ENCODE measurements at regions not wholly inside any gene's neighbourhood (a gene's known extent, or its start where the extent isn't known, plus 50 kb on each side); places are given as distances from the start of the nearest gene placed in this dataset.

- no peak for DNase-seq
Observed at GRCh38 chr14:104373855-104374717, 205.5 kb upstream of the C14orf180 start.

- DNase-seq: no peak
Observed at GRCh38 chr14:104374718-104375080, 204.9 kb upstream of the C14orf180 start.

GRCh38 chr14:104375551-104376201, 203.9 kb upstream of the C14orf180 start:
- DNase-seq: no peak

- DNase-seq: no peak
Observed at GRCh38 chr14:104376202-104377140, 203.1 kb upstream of the C14orf180 start.

GRCh38 chr14:104377256-104377655, 202.3 kb upstream of the C14orf180 start:
- no peak for DNase-seq

- DNase-seq: no peak
Observed at GRCh38 chr14:104378698-104379113, 200.9 kb upstream of the C14orf180 start.

- peak; percentile 5 for DNase-seq
Observed at GRCh38 chr14:104382361-104383087, 197.0 kb upstream of the C14orf180 start.

- DNase-seq: peak; percentile 9
Observed at GRCh38 chr14:104383088-104383995, 196.2 kb upstream of the C14orf180 start.

DNA sequence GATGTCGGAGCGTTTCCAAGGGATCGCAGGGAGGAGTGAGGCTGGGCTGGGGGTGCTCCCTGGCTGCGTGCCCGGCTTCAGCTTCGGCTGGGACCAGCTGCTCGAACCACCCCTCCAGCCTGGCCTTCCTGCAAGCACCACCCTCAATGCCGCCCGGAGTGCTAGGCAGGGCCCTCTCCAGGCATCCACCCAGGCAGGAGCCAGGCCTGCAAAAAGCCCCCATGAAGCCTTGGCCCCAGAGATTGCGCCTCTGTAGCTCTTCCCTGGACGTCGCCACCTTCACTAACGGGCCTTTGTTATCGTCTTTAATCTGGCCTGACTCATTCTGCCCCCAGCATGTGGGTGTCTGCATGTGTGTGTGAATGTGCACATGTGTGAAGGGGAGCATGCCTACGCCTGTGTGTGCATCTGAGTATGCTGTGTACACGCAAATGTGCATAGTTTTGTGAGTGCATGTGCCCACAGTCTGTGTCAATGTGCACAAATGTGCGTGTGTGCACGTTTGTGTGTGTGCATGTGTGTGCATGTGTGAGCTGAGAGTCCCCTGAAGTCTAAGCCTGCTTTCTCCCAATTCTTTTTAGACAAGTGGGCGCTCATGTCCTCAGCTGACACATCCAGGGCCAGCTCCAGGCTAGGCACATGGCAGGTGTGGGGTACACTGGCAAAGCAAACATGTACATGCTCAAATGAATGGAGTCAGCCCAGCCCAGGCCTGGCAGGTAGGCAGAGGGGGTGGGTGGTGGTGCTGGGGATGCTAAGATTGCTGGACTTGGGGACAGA, 195.4 kb upstream of the C14orf180 start:
- DNase-seq: peak; percentile 9

GRCh38 chr14:104384776-104385071, 194.8 kb upstream of the C14orf180 start:
- peak; percentile 7 for DNase-seq

DNA sequence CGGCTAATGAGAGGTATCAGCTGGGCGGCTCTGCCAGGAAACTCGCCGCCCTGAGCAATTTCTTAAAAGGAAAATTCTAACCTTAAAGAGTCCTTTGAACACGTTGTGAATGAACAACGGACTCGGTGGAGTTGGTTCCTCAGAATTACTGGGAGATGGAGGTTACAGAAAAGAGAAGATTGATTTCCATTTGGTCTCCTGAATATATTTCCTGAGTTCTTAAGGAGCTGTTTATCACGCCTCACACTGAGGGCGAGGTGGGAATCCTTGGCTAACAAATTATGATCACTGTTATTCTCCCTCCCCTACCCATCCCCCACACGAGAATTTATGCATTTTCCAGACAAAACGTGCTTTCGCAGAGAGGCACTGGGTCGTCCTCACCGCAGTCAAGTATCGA, 194.5 kb upstream of the C14orf180 start:
- DNase-seq: no peak

- DNase-seq: peak; percentile 7
Observed at GRCh38 chr14:104385531-104386101, 193.9 kb upstream of the C14orf180 start.

GRCh38 chr14:104386151-104386841, 193.3 kb upstream of the C14orf180 start:
- DNase-seq: peak; percentile 6

DNA sequence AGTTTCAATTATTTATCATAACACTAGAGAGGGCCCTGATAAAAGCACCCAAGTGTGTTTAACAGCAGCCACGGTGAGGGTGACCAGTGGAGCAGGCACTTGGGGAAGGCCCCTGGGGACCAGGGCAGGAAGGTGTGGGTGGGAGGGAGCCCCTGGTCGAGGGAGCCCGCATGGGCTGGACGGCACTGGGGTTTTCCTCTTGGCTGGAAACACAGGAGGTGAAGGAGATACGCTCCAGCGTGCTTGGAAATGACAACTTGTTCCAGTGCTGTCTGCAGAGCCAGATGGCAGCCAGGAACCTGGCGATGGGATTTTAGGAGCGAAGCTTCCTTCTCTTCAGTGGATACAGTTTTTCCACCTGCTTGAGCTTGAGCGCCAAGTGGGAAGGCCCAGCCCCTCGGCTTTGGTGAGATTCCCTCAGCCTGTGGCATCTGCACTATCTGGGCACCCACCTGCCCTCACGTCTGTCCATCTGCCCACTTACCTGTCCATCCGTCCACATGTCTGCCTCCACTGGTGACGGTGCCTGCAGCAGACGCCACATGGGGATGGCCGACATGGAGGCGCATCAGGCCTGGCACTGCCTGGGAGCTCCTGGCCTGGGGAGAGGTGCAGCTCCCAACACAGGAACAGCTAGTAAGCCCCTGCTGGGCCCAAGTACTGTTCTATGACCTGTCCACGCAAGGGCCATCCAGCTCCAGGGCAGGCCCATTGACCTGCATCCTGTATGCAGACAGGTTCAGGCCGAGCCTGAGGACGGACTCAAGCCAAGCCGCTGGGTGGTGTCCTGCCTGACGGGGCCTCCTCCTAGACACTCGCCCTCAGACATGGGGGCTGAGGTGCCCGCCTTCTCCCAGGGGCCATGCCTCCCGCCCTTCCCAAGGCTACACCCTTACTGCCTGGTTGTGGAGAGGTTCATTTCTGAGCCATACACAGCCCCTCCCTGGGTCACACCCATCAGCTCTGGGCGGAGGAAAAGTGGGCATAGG, 192.2 kb upstream of the C14orf180 start:
- DNase-seq: peak; percentile 9

- DNase-seq: peak; percentile 4
Observed at GRCh38 chr14:104388011-104388521, 191.5 kb upstream of the C14orf180 start.

DNA sequence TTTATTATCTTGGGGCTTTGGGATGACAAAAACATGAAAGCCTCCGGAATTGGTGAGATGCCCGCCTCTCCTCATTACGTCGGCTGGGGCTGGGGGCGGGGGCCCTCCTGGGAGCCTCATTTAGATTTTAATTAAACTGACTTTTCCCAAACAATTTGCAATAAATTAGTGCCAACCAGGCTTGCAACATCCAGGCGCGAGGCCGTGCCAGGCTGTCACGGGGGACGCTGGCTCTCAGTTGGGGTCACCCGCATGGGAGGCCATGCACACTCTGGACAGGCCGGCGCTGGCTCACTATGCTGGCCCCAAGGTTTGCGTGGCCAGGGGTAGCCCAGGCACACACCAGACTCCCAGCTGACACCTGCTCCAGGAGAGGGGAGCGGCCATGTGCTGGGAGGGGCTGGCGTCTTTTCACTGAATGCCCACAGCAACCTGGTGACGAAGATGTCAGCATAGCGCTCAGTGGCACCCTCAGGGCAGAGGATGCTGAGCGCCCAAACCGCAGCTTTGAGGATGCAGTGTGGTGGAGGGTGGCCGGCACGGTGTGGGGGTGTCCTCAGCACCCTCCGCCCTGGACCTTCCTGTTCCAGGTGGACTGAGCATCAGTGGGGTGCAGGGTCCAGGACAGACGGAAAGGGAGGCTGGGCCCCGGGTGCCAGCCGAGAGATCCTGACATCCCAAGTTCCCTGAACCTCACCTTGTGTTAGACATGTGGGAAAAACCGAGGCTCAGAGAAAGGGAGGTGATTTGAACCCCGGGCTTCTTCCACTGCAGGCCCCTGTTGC, 190.8 kb upstream of the C14orf180 start:
- peak; percentile 4 for DNase-seq
